HG03378 (cell line): ENCODE measurements at regions not wholly inside any gene's neighbourhood (a gene's known extent, or its start where the extent isn't known, plus 50 kb on each side); places are given as distances from the start of the nearest gene placed in this dataset.
A peak's percentile ranks its signal among the peaks of the same experiment; 100 is the strongest.

Experiments
- ATAC-seq: cut with Tn5 transposase; IDR thresholded peaks from one replicate; pipeline ENCODE4 v1.9.1; 2021; ENCODE audit warnings: mild to moderate bottlenecking, moderate library complexity; ENCODE audit not compliant: unreplicated experiment

DNA sequence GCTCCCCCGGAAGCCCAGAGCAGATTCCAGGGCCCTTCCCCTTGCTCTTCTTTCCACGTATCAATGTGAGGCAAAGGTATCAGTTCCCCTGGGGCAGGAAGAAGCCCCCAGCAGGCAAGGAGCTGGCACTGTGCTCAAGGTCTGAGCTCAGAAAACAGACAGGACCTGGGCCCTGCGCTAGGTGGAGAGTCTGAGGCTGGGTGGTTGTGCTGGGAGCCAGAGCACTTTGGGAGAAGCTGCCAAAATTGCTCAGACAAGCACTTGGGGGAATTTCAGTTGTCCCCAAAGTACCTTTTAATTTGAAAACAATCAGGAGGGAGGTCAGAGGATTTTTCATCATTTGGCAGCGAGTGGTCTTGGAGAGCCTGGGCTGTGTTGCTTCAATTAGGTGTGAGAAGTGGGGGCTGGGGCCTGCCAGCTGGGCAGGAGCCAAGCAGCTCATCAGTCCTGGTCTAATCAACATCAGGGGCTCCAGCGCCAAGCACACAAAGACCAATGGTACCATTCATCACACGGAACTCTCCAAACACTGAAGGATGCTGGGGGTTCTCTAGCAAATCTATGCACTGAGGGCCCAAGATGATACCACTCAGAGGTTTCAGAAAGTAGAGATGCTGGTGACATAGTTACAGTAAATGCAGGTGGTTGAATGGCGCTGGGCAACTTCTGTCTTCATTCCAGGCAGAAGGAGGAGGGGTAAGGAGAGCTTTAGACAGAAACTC lies 176.5 kb downstream of the SNX18 start:
- ATAC-seq, result no peak

GRCh38 chr5:54692631-54693030 lies 175.1 kb downstream of the SNX18 start:
- no peak for ATAC-seq

DNA sequence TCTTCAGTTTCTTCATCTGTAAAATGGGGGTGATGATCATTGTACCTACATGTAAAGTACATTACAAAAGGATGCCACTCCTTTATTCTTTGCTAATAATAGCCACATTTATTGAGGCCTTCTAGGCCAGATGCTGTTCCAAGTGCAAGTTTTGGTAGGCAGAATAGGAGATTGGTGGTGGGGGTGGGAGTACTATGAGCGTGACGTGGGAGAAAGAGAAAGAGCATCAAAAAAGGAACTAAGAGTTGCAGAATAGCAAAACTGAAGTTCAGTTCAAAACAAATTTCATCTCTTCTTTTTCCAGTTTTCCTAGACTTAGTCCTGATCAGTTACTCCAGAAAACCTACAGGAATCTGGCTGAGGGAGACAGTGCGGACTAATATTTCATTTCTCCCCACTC lies 174.1 kb downstream of the SNX18 start:
- no peak for ATAC-seq

DNA sequence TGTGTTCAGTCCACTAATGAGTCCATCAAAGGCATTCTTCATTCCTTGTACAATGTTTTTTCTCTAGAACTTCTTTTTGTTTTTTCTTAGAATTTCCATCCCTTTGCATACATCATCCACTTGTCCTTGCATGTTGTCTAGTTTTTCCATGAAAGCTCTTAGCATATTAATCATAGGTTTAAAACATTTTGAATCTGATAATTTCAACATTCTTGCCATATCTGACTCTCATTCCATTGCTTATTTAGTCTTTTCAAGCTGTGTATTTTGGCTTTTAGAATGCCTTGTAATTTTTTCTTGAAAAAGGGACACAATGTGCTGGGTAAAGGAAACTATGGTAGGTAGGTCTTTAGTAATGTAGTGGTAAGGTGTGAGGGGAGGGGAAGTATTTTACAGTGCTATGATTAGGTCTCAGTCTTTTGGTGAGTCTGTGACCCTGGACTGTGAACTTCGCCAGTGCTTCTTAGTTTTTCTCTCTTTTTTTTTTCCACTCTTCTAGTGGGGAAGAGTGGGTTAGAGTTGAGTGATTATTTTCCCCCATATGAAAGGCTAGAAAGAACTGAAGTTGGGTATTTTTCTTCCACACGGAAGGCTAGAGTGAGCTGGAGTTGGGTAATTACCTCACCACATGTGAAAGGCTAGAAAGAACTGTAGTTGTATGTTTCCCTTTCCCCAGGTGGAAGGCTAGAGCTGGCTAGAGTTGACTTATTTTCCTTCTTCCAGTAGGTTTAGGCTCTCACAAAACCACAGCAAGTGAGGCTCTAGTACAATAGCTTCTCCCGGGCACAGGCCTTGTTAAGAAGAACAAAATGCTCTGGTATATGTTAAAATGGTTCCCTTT lies 172.1 kb downstream of the SNX18 start:
- ATAC-seq, result no peak

DNA sequence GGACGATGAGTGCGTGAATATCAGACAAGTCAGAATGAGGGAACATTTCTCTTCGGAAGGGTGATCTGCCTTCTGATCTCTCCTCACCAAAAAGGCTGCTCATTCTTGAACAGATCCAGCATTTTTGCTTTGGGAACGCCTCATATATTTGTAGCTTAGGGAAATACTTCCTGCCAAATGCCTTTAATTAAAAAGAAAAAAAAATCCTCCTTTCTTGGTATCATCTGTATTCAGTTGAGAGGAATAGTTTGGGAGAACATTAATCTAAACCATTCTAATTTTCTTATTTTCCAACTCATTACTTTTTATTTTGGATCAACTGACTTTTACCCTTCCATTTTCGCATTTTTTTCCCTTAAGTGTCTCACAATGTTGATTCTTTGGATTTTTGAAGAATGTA lies 163.4 kb downstream of the SNX18 start:
- ATAC-seq, result no peak

GRCh38 chr5:54679686-54680085 lies 162.1 kb downstream of the SNX18 start:
- ATAC-seq, result no peak

GRCh38 chr5:54678737-54679136 lies 161.2 kb downstream of the SNX18 start:
- ATAC-seq, result no peak

DNA sequence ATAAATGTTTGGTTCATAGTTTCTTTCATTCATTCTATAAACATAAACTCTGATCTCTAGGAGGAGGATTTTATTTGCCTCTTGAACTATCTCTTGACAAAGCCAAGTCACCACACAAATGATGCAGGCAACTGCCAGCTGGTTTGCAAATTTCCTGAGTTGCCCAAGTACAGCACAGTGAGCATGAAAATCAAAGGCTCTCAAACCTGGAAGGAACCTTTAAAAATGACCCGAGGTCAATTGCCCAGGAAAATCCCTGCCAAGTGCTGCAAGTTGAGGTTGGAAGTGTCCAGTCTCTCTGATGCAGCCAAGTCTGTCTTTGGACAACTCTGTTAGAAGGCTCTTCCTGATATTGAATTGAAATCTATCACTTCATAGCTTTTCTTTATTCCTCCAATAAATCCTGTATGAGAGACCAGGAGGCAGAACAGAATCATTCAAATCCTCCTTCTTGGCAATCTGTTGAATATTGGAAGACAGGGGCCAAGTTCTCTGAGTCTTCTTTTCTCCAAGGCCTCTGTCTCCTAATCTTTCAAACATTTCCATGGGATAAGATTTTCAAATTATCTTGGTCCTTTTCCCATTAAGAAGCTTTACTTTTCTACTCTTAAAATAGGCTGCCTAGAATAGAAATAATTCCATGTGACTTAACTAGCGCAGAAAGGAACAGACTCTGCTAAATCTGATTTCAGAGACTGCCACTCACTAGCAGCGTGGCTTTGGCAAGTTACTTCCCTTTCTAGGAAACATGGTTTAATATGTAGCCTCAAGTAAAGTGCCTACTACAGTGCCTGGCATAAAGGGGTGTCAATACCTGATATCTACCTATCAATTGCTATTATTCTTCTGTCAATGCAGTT lies 159.2 kb downstream of the SNX18 start:
- no peak for ATAC-seq

- peak; percentile 86 for ATAC-seq
Observed at GRCh38 chr5:54673523-54674225, 156.1 kb downstream of the SNX18 start.

DNA sequence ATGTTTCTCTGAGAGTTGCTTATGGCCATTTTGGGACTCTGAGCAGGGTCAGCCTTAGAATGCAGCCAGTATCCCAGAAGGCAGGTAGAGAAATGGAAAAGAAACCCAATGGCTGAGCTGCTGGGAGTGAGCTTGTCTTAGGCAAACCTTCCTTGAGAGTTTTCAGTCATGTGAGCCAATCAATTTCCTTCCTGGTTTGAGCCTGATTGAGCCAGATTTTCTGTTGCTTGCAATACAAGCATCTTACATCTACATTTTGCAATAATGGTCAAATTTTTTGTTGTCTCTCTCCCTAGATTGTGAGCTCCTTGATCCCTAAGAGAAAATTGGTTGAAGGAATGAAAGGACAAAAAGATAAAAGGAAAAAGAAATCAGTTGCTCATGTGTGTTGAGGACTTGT lies 155.3 kb downstream of the SNX18 start:
- ATAC-seq, result no peak

- ATAC-seq, result no peak
Observed at GRCh38 chr5:54671681-54672080, 154.1 kb downstream of the SNX18 start.

GRCh38 chr5:54671111-54671531 lies 153.6 kb downstream of the SNX18 start:
- ATAC-seq, result no peak

DNA sequence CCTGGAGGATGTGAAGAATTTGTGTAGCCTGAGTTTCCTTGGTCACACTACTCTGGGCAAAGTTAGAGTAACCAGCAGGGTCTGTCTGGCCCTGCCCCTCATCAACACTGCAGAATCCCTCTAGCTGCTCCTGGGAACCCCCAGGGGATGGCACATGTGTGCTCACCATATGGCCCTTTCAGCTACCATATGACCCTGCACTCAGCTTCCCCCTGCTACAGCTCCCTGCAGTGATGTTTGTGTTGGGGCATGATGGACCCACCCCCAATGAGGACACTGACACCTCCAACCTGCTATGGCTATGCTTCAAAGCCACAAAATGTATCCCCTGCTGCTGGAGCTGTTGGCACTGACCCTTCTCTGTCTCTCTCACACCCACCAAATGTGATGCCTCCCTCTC lies 152.7 kb downstream of the SNX18 start:
- ATAC-seq, result no peak

GRCh38 chr5:54669845-54670244 lies 152.3 kb downstream of the SNX18 start:
- no peak for ATAC-seq

- no peak for ATAC-seq
Observed at GRCh38 chr5:54669285-54669684, 151.7 kb downstream of the SNX18 start.

GRCh38 chr5:54668096-54668495 lies 150.5 kb downstream of the SNX18 start:
- no peak for ATAC-seq

DNA sequence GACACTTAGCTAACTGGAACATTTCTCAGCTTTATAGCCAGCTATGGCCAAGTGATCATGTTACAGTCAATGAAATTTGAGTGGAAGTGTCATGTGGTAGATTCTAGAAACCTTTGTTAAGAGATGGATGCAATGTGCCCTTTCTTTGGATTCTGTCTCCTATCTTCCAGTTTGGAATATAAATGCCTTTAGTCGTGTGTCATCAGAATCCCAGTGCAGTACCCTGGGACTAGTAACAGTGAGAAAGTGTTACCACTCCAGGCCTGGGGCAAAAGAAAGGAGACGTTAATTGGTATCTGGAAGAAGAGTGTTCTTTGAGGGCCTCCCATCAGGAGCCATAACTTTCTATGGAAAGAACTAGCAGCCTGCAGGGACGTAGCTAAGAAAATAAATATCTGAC lies 149.6 kb downstream of the SNX18 start:
- no peak for ATAC-seq

GRCh38 chr5:54663866-54664265 lies 146.3 kb downstream of the SNX18 start:
- ATAC-seq, result no peak

DNA sequence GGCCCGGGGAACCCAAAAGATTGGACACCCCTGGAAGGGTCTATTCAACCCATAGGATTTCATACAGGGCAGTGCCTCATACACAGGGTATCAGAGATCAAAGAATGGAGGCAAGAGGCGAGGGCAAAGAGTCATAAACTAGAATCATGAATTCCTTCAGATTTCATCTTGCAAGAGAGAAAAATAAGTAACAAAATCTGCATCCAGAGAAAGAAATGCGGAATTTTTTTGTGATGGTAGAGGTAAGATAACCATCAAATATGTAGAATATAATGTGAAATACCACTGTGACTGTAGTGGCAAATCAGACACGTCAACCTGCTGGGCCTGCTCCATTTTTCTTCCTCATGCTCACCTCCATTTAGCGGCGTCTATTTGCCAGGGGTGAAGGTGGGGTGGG lies 143.6 kb downstream of the SNX18 start:
- no peak for ATAC-seq

DNA sequence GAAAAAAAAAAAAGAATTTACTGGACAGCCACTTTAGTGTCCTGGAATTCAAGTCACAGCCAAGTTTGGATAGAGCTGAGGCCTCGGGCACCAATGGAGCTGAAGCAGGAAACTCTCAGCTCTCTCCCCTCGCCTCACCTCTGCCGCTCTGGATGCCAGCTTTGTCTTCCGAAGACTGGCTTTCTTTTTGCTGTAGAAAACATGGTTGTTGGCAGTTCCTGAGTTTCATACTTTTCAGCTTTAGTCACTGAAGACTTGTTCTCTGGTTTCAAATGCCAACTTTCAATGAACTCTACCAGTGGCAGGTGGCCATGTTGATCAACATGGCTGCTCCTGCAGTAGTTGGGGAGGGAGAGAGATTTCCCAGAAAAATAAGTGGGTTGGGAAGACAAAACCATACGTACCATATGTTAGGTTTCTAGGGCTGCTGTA lies 142.2 kb downstream of the SNX18 start:
- ATAC-seq, result no peak

- ATAC-seq, result no peak
Observed at GRCh38 chr5:54658010-54658409, 140.5 kb downstream of the SNX18 start.
